Astrocyte (in vitro differentiated cells and primary cell): ENCODE measurements at regions not wholly inside any gene's neighbourhood (a gene's known extent, or its start where the extent isn't known, plus 50 kb on each side); places are given as distances from the start of the nearest gene placed in this dataset.

Source experiments
- CTCF ChIP-seq: IDR thresholded peaks from 2 replicates; pipeline ENCODE4 v1.5.1; 2011; ENCODE audit warnings: low read depth, mild to moderate bottlenecking, inconsistent platforms, low read length, moderate library complexity; ENCODE audit not compliant: insufficient read depth
- EZH2 ChIP-seq: IDR thresholded peaks from 2 replicates; pipeline ENCODE4 v1.6.1; 2012; ENCODE audit warnings: mild to moderate bottlenecking, low read length, inconsistent platforms; ENCODE audit not compliant: insufficient read depth

DNA sequence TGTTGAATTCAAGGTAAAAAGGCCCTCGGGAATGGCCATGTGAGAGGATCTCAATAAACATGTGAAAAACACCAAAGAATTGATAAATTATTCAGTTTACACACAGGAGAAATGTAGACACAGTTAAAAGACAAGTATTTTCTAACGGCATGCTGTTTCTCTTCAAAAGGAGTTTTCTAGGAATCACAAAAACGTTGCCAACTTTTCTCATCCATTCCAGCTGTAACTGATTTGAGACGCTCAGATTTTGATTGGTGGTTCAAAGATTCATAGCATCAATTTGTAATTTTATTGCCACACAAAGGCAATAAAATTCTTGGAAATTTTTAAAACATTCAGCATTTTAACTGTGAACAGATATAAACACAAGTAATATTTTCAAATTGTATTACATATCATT is 384.9 kb upstream of the PFKP start:
- no peak for TF ChIP-seq CTCF
- no peak for TF ChIP-seq EZH2
